ENCODE measurements at regions not wholly inside any gene's neighbourhood (a gene's known extent, or its start where the extent isn't known, plus 50 kb on each side); places are given as distances from the start of the nearest gene placed in this dataset.

DNA sequence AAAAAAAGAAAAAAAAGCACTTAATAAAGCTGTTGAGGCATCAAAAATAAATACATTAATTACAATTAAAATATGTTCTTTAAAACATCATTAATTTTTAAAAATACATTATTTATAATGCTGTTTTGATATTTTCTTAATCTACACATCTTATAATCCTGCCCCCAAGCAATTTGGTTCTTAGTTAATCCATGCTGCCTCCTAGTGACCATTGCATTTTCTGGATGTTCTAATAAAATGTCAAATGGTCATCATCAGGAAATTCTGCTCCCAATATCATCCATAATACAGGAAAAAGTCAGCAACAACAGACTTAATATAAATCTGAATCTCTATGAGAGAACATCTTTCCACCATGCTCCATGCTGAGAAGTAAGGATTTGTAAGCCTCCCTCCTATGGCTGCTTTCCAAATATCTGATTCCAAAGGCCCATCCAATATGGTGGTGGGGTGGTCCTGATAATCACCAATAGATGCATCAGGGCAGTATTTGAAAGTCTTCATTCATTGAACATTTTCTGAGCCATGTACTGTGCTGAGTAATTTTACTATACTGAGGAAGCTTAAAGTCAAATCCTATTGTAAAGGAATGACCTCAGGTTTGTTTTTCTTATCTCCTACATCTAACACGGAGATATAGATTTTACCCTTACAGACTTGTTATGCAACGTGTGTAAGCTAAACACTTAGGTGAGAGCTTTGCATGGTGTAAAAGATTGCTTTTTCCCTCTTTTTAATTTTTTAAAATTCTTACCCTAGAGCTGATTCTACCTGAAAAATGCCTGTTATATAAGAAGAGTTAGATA lies 124.7 kb upstream of the BMAL1 start:
- TF ChIP-seq EZH2 (IDR thresholded peaks at IDR 0.05; ENCODE audit: borderline replicate concordance, low read length): no peak
- TF ChIP-seq, protein P1, sequence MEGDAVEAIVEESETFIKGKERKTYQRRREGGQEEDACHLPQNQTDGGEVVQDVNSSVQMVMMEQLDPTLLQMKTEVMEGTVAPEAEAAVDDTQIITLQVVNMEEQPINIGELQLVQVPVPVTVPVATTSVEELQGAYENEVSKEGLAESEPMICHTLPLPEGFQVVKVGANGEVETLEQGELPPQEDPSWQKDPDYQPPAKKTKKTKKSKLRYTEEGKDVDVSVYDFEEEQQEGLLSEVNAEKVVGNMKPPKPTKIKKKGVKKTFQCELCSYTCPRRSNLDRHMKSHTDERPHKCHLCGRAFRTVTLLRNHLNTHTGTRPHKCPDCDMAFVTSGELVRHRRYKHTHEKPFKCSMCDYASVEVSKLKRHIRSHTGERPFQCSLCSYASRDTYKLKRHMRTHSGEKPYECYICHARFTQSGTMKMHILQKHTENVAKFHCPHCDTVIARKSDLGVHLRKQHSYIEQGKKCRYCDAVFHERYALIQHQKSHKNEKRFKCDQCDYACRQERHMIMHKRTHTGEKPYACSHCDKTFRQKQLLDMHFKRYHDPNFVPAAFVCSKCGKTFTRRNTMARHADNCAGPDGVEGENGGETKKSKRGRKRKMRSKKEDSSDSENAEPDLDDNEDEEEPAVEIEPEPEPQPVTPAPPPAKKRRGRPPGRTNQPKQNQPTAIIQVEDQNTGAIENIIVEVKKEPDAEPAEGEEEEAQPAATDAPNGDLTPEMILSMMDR (IDR thresholded peaks at IDR 0.05; ENCODE audit: low read length): peak; percentile 21; the same call in 1 of the 2 replicates

Measured in OCI-LY1 (cell line).